HG03135 (cell line): ENCODE measurements at regions not wholly inside any gene's neighbourhood (a gene's known extent, or its start where the extent isn't known, plus 50 kb on each side); places are given as distances from the start of the nearest gene placed in this dataset.

Experiments
- ATAC-seq: cut with Tn5 transposase; IDR thresholded peaks from one replicate; pipeline ENCODE4 v1.9.1; 2021; ENCODE audit warnings: mild to moderate bottlenecking, moderate library complexity; ENCODE audit not compliant: unreplicated experiment

- no peak for ATAC-seq
Observed at GRCh38 chr2:18800240-18800971, 211.0 kb upstream of the NT5C1B start.

- no peak for ATAC-seq
Observed at GRCh38 chr2:18799397-18799796, 210.0 kb upstream of the NT5C1B start.

DNA sequence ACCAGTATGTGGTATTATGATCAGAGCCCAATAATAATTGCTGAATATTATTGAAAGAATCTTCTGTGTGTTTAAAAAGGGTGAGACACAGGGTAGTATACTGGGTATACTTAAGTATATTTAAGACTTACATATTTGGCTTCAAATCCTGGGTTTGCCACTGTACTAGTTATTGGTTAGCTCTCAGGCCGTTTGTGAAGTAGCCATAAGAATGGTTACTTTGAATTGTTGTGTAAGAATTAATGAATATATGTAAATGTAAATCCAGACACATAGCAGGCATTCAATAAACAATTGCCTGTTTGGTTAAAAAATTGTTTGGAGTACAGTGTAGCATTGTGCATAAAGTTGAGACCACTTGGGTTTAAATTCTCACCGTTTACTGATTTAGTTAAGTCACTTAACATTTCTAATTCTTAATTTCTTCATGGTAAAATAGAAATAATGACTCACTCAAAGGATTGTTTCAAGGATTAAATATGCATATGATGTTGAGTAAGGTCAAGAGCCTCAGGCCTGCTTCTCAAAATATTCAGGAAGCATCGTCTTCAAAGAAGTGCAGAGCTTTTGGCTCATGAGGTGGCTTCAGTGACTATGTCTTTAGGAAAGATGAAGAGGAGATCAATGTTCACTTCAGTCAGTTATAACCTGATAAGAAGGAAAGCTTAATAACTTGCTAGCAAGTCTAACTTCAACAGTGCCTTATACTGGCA, 207.9 kb upstream of the NT5C1B start:
- ATAC-seq, result no peak

DNA sequence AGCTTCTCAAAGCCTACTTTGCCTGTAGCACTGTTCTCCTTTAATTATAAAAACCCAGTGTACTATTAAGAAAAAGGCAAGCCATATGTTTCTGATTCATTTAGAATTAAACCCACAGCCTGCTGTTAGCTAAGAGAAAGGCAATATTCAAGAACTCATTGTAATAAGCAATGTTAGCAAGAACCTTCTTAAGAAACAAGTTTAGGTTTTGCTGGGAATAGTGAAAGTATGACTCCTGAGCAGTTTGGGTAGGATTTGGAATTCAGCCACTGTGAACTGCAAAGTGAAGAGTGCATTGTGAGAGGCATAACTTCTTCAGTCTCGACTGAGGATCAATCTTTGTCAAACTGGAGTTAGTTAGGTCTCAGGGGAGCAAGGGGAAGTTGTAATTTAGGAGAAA, 206.5 kb upstream of the NT5C1B start:
- no peak for ATAC-seq

DNA sequence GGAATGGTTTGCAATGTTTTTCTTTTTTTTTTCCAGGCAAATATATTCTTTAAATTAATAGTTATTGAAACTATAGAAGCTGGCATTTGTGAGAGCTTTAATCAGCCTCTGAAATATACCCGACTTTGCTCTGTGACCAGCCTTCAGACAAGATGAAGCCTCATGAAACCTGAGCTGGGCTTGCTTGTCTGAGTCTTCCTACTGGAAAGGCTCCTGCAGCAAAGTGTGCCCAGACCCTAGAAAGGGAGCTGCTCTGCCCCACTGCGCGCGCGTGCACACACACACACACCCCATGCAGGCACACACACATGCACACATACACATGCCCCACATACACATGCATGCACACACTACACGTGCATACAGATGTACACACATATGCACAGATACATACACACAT, 203.3 kb upstream of the NT5C1B start:
- ATAC-seq, result no peak

DNA sequence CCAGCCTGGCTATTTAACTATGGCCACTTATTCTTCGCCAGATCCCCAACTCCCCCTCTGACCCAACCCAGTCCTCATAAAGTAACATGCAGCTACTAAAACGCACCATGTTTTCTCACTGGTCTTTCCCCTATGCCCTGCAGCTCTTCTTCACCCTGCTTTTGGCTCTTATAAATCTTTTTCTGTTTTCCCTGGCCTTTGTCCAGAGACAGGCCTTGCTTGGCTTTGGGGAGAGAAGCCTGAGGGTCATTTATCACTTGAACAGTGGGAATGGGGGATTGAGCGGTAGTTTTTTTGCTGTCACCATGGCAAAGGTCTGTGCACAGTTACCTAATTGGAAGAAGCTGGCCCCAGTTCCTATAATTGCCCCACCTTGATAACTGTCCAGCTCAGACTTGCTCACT, 202.9 kb upstream of the NT5C1B start:
- ATAC-seq, result no peak

DNA sequence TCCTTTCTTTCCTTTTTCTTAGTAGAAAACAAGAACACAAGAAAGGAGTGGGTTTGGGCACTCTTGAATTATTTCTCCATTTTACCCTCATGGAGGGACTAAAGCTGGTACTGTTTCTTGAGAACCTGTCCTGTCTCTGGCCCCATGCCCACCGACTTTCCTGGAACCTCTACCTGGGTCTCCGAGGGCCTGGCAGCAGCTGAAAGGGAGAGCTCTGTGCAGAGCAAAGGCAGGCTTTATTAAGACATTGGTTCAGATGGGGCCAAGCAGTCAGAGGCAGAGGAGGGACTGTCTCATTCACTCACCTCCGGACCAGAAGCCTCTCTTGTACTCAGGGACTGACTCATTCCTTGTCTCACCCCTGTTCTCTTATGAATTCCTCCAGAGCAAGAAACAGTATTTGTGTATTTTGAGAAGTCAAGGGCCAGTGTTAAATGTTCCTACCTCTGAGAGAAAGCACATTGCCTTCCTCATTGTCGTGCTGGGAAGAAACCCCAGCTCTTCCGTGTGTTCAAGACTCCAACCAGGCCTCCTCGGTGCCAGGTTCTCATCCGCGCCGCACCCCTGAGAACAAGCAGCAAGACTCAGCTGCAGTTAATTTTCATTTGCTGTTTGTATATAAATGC, 201.9 kb upstream of the NT5C1B start:
- no peak for ATAC-seq

DNA sequence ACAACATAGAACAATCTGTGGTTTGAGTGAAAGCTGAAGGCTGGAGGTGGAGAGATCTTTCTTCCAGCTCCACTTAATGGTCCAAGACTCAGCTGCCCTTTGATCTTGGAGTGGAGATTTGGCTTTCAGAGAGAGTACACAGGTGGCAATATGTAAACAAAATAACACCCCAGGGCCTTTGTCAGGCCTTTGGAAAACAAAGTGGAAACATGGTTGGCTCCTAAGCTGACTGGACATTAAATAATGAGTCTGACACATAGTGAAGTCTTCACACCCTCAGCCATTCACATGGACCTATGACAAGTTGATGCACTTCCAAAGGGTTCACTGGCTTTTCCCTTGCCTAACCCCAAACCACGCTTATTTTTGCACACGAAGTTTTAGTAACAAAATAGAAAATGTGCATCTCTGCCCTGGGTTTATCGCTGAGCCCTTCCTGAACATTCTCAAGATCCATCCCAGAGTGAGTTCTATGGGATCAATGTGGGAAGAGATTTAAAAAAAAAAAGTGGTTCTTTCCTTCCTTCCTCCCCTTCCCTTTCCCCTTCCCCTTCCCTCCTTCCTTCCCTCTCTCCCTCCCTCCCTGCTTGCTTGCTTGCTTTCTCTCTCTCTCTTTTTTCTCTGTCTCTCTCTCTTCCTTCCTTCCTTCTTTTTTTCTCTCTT, 201.3 kb upstream of the NT5C1B start:
- ATAC-seq, result no peak

DNA sequence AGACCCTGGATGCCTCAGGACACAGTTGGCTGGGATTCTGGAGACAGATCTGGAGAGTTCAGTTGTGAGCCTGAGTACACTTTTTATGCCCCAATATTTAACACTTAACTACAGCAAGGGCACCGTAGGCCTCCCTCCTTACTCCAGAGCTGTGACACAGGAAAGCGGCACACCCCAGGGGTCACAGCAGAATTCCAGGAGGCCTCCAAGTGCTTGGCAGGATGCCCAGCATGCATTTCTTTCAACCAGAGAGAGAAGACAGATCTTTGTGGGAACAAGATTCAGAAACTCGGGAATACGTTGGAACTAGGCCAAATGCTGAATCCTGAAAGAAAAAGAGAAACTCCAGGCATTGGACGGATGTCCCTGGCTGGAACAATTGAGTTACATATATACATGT, 199.2 kb upstream of the NT5C1B start:
- ATAC-seq, result no peak

DNA sequence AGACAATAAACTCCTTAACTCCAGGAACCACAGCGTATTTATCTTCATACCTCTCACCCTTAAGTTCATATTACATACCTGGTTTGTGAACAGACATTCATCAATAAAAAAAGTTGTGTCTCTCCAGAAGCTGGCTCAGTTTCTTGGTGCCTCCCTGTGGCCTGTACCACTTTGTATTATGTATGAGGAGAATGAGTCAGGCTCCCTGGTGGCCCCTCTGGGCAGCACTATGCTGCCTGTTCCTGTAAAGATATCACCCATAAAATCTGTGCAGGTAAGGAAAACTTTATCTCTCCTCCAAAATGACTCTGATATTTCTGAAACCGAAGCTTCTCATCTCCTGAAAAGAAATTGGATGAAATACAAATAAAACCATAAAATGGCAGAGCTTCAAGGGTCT, 198.4 kb upstream of the NT5C1B start:
- no peak for ATAC-seq

- no peak for ATAC-seq
Observed at GRCh38 chr2:18784245-18784644, 194.9 kb upstream of the NT5C1B start.

- no peak for ATAC-seq
Observed at GRCh38 chr2:18781541-18782280, 192.3 kb upstream of the NT5C1B start.

- no peak for ATAC-seq
Observed at GRCh38 chr2:18777250-18777812, 188.0 kb upstream of the NT5C1B start.

DNA sequence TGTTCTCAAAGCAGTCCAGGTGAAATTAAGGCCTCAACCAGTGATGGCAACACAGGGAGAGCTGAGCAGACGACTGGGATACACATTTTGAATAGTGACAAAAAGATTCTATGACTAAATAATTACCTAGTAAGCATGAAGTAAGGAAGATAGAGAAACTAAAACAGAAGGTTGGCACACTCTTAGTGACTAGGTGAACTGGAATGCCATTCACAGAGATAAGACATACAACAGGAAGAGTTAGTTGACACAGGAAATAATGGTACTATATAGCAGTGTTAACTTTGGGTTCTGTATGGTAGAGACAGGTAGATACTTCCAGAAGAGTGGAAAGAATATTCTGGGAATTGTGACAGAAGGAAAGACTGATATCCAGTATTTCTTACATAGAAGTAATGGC, 181.8 kb upstream of the NT5C1B start:
- no peak for ATAC-seq

DNA sequence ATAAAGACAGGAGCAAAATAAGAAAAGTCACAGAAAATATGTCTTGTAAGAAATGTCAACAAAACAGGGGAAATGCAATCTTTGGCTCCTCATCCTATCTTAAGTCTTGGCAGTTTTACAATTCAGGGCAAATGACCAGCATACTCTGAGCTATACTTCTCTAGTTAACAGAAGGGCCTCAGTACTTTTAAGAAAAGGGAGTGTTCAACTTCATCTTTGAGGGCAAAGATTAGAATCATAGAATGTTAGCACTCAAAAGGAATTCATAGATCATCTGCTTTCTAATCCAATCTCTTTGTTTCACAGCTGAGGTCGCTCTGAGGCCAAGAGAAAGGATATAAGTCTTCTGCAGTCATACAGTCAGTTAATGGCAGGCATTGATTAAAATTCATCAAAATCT, 174.0 kb upstream of the NT5C1B start:
- ATAC-seq, result no peak

DNA sequence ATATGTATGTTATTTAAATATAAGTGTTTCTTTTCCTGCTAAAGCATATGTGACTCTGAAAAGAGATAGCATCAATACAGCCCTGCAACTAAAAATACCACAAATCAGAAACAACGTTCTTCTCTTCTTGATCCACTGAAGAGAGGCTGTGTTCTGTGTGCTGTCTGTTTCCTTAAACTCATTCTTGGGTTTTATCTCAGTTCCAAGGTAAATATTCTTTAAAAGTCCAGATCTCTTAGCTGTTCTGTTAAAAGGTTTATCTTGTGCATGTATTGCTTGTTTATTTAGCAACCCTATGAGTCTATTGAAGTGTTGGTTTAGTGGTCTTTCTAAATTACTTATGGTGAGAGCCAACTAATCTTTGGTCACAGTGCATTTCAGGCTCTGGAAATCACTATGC, 173.3 kb upstream of the NT5C1B start:
- no peak for ATAC-seq

DNA sequence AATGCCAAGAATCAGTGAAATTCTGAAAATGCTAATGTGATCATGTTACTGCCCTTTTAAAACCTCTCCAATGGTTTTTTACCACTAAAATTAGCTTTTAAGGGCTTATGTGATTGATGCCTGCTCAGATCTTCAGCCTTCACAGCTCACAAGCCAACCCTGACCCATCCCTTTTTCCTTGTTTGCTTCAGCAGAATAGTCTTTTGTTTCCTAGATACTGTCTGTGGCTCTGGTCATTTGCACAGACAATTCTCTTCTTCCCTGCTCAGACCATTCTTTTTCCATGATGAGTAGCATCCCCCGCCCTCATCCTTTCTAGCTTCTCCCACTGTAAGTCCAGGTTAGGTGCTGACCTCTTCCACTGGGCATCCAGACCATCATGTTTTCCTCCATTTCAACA, 164.9 kb upstream of the NT5C1B start:
- ATAC-seq, result no peak

GRCh38 chr2:18753722-18754121, 164.4 kb upstream of the NT5C1B start:
- ATAC-seq, result no peak

DNA sequence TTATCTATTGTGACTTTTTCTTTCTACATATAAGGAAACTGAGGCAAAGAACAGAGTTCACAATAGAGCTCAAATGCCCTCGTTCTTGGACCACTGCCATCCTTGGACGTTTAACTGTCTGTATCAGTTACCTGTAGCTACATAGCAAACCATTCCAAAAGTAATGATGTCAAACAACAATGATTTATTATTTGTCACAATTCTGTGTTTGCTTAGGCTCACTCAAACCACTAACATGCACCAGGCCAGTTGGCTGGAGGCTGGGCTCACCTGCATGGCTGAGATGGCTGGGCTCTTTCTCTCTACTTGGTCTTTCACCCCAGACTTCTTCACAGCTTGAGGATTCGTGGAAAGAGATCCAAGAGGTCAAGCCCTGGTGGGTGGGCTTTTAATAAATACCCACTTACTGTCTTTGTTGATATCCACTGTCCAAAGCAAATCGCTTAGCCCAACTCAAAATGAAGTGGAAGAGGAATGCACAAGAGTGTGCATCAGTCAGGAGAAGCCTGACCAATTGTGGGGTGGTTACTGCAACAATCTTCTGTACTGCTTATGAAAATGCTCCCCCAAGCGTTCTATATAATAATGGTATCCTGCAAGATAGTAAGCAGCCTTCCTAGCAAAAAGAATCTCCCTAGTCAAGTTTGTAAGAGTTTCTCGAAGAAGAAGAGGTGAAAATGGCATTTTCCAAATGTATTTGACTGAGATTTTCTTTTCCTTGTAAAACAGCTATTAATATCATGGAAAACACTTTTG, 163.5 kb upstream of the NT5C1B start:
- ATAC-seq, result no peak

DNA sequence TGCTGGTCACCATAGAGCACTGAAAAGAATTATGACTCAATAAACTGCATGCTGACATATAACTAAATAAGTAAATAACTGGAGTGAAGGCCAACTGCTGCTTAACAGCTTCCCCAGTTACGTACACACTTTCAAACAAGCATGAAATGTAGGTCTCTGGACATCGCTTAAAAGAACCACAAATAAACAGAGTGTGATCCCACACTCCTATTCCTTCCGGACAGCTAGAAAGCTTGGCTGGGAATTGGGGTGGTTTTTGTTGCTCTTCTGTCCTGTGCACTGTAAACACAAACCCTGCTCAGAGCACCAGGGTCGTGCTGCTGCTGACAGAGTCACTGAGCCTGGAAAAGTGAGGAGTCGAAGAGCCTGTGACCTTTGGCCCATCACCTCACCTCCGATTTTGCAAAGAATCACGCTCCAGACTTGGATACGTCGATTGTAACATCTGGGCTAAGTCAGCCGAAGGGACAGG, 162.7 kb upstream of the NT5C1B start:
- no peak for ATAC-seq
